B cell (primary cell): ENCODE measurements at regions not wholly inside any gene's neighbourhood (a gene's known extent, or its start where the extent isn't known, plus 50 kb on each side); places are given as distances from the start of the nearest gene placed in this dataset.

Experiments used
- ATAC-seq: fragments of 200-7000 bp; cut with Tn5 transposase; one replicate; pipeline ENCODE4 v1.10.0; 2021; ENCODE audit warnings: low read depth, mild to moderate bottlenecking, moderate number of reproducible peaks, moderate library complexity
- CTCF ChIA-PET: fragments of 350-600 bp; sonication (Branson Sonifier 250); formaldehyde crosslinking; loops from one replicate; lab custom pipeline; 2021; ENCODE audit warnings: antibody characterized with exemption, inconsistent platforms; lab: Charles Lee
- POLR2A ChIA-PET: fragments of 350-600 bp; sonication (Branson Sonifier 250); formaldehyde crosslinking; loops from one replicate; lab custom pipeline; 2021; ENCODE audit warnings: antibody characterized with exemption; lab: Charles Lee
- DNase-seq: peaks from one replicate; pipeline ENCODE4 v3.0.0; 2013
- H2AFZ ChIP-seq: 2 replicates; pipeline ENCODE4 v1.6.1; 2012; ENCODE audit warnings: mild to moderate bottlenecking, low read depth, low read length; ENCODE audit not compliant: insufficient read depth, poor library complexity, severe bottlenecking
- H3K27ac ChIP-seq, 2 donors: 1 replicate in 1 of 2; 2 replicates in 1 of 2; pipeline ENCODE4 v1.5.1; 2012 to 2013; ENCODE audit warnings: low read length in 2 of 2, mild to moderate bottlenecking in 2 of 2, moderate library complexity in 1 of 2
- H3K27me3 ChIP-seq, 4 experiments: fragments of 200-600 bp in 1 of 4; sonication (generic) in 1 of 4; replicated peaks in 1 of 4; 1 replicate in 2 of 4; 2 replicates in 2 of 4; pipeline versions ENCODE4 v1.6.1 to v1.7.0; 2013 to 2016; ENCODE audit warnings: low read length in 3 of 4, mild to moderate bottlenecking in 2 of 4, mixed read lengths in 1 of 4, moderate library complexity in 1 of 4; ENCODE audit not compliant: insufficient read depth in 4 of 4, control insufficient read depth in 3 of 4; ENCODE audit errors: control extremely low read depth in 1 of 4
- H3K36me3 ChIP-seq, 2 experiments: replicated peaks in 1 of 2; 1 replicate in 1 of 2; 2 replicates in 1 of 2; pipeline versions ENCODE4 v1.6.1 to v1.7.1; 2013; ENCODE audit warnings: low read length in 1 of 2; ENCODE audit not compliant: insufficient read depth in 2 of 2, control insufficient read depth in 1 of 2; ENCODE audit errors: control extremely low read depth in 1 of 2, extremely low read depth in 1 of 2
- H3K4me1 ChIP-seq, 2 donors: fragments of 200-600 bp in 1 of 2; sonication (generic) in 1 of 2; 1 replicate in 1 of 2; 2 replicates in 1 of 2; pipeline versions ENCODE4 v1.5.1 to v1.6.1; 2013 to 2017; ENCODE audit warnings: low read length in 2 of 2; ENCODE audit not compliant: control insufficient read depth in 2 of 2, insufficient read depth in 2 of 2
- H3K4me2 ChIP-seq: replicated peaks from 2 replicates; pipeline ENCODE3; 2012; ENCODE audit warnings: mild to moderate bottlenecking, low read depth, low read length; ENCODE audit not compliant: poor library complexity, severe bottlenecking
- H3K4me3 ChIP-seq, 5 experiments: fragments of 200-600 bp in 1 of 5; sonication (generic) in 1 of 5; 1 replicate in 3 of 5; 2 replicates in 2 of 5; pipeline versions ENCODE4 v1.5.1 to v1.7.0; 2011 to 2016; ENCODE audit warnings: low read length in 4 of 5, mild to moderate bottlenecking in 4 of 5, low read depth in 2 of 5, control low read depth in 1 of 5, moderate library complexity in 1 of 5; ENCODE audit not compliant: insufficient read depth in 1 of 5; ENCODE audit errors: control extremely low read depth in 1 of 5, extremely low read depth in 1 of 5
- H3K79me2 ChIP-seq: fragments of 200-600 bp; sonication (generic); one replicate; pipeline ENCODE4 v1.6.0; 2016; ENCODE audit warnings: low read length; ENCODE audit not compliant: control insufficient read depth, insufficient read depth
- H3K9ac ChIP-seq: fragments of 200-600 bp; sonication (generic); 2 replicates; pipeline ENCODE4 v1.6.1; 2017; ENCODE audit warnings: mild to moderate bottlenecking, low read length, moderate library complexity
- H3K9me3 ChIP-seq, 3 donors: one replicate each; pipeline versions ENCODE4 v1.6.1 to v1.7.1; 2013; ENCODE audit warnings: low read length in 2 of 3; ENCODE audit not compliant: control insufficient read depth in 2 of 3, insufficient read depth in 1 of 3; ENCODE audit errors: control extremely low read depth in 1 of 3
- H4K20me1 ChIP-seq: 2 replicates; pipeline ENCODE4 v1.6.0; 2012; ENCODE audit warnings: mild to moderate bottlenecking, low read length; ENCODE audit not compliant: insufficient read depth, control insufficient read depth, poor library complexity, severe bottlenecking
- H3K27ac Mint-ChIP-seq: one replicate; pipeline ENCODE4 v1.8.0; 2021; ENCODE audit warnings: mixed read lengths
- H3K27me3 Mint-ChIP-seq: one replicate; pipeline ENCODE4 v1.8.0; 2021; ENCODE audit warnings: mixed read lengths
- H3K4me1 Mint-ChIP-seq: one replicate; pipeline ENCODE4 v1.8.0; 2021; ENCODE audit warnings: mixed read lengths
- H3K4me3 Mint-ChIP-seq: one replicate; pipeline ENCODE4 v1.8.0; 2021; ENCODE audit warnings: mixed read lengths
- H3K9me3 Mint-ChIP-seq: one replicate; pipeline ENCODE4 v1.8.0; 2022; ENCODE audit warnings: mixed read lengths; ENCODE audit not compliant: insufficient read depth
- CTCF ChIP-seq: fragments of 200-600 bp; IDR thresholded peaks from one replicate; pipeline ENCODE4 v1.8.0; 2022; ENCODE audit warnings: antibody characterized with exemption, mild to moderate bottlenecking
- EZH2 ChIP-seq: IDR thresholded peaks from 2 replicates; pipeline ENCODE4 v1.6.1; 2012; ENCODE audit warnings: borderline replicate concordance, low read depth, mild to moderate bottlenecking, moderate library complexity, low read length; ENCODE audit not compliant: insufficient read depth, poor library complexity, severe bottlenecking
- WGBS: methylation state at CpG from one replicate; pipeline ENCODE4 v1.1.5; 2013; ENCODE audit warnings: missing lambda C conversion rate; ENCODE audit not compliant: insufficient coverage; 5-methylcytosine and 5-hydroxymethylcytosine counted together
- intact Hi-C: fragments of 100-400 bp; cut with micrococcal nuclease; formaldehyde crosslinking; loops from one replicate; pipeline ENCODE4 v1.10.0; 2022

- no peak overlapping the region for H2AFZ ChIP-seq
- H3K36me3 ChIP-seq: no peaks in the 10 kb centered on the region
- no peaks in the 10 kb centered on the region for H3K79me2 ChIP-seq
- WGBS: 88% methylated on average over 6 of the region's 13 CpGs
- Mint-ChIP-seq H3K9me3 (no peaks in the 10 kb centered on the region), H3K4me3 (no peak overlapping the region), H3K4me1 (peaks cover 4% of the 10 kb centered on the region), H3K27me3 (peaks cover 20% of the 10 kb centered on the region), H3K27ac (no peak overlapping the region)
- no peaks in the 10 kb centered on the region for H3K4me1 ChIP-seq
- no peak overlapping the region for H3K4me2 ChIP-seq
- DNase-seq (no peak), ATAC-seq (no peak)
- H3K27ac ChIP-seq: no peak overlapping the region
- TF ChIP-seq CTCF: no peak
- POLR2A ChIA-PET: interaction anchor here (0.6 kb wide), 1 partner anchor 93 kb away, joined by 3 read pairs; no protein-coding TSS in a partner anchor
- no peaks in the 10 kb centered on the region for H3K27me3 ChIP-seq
- H3K9me3 ChIP-seq: no peaks in the 10 kb centered on the region
- intact Hi-C loops: no loop called here
- H3K4me3 ChIP-seq: no peak overlapping the region
- CTCF ChIA-PET: interaction anchor here (0.6 to 1.7 kb wide), 5 partner anchors 10 to 133 kb away, joined by 3 to 5 read pairs (median 4); no protein-coding TSS in a partner anchor
- H3K9ac ChIP-seq: no peak overlapping the region
- H4K20me1 ChIP-seq: no peaks in the 10 kb centered on the region
Observed at GRCh38 chr6:6704103-6705060, 115.9 kb downstream of the LY86 start.

- H3K4me1 ChIP-seq: no peaks in the 10 kb centered on the region
- H3K4me2 ChIP-seq: no peak overlapping the region
- ChIA-PET POLR2A (no interaction called here), CTCF (interaction anchor here (0.6 to 1.5 kb wide), 3 partner anchors 10 to 20 kb away, joined by 3 to 4 read pairs (median 4); no protein-coding TSS in a partner anchor)
- DNase-seq (no peak), ATAC-seq (no peak)
- Mint-ChIP-seq H3K27ac (no peak overlapping the region), H3K27me3 (peaks cover 16% of the 10 kb centered on the region), H3K9me3 (no peaks in the 10 kb centered on the region), H3K4me1 (peaks cover 4% of the 10 kb centered on the region), H3K4me3 (no peak overlapping the region)
- WGBS: 90% methylated on average over 1 of the region's 3 CpGs
- H3K4me3 ChIP-seq: no peak overlapping the region
- no peaks in the 10 kb centered on the region for H3K79me2 ChIP-seq
- no peak overlapping the region for H2AFZ ChIP-seq
- no peaks in the 10 kb centered on the region for H3K9me3 ChIP-seq
- no peaks in the 10 kb centered on the region for H4K20me1 ChIP-seq
- no peaks in the 10 kb centered on the region for H3K36me3 ChIP-seq
- H3K27ac ChIP-seq: no peak overlapping the region
- intact Hi-C loops: no loop called here
- no peak for TF ChIP-seq EZH2
- TF ChIP-seq CTCF: no peak
- H3K9ac ChIP-seq: no peak overlapping the region
- no peaks in the 10 kb centered on the region for H3K27me3 ChIP-seq
Observed at GRCh38 chr6:6705061-6705425, 116.5 kb downstream of the LY86 start.
